Naive thymus-derived CD8-positive, alpha-beta T cell (primary cell): ENCODE measurements at regions not wholly inside any gene's neighbourhood (a gene's known extent, or its start where the extent isn't known, plus 50 kb on each side); places are given as distances from the start of the nearest gene placed in this dataset.
"Not testable (repeated sequence)": the region's sequence is repeated elsewhere in the genome, so short reads cannot be mapped to it uniquely, and the experiment has no call there.

ENCODE experiments used
- ATAC-seq, 2 donors: fragments of 150-1000 bp; cut with Tn5 transposase in 1 of 2; sonication (Bioruptor Pico), chemical (Tn5 transposase) in 1 of 2; 1 replicate in 1 of 2; 2 replicates in 1 of 2; pipeline ENCODE4 v1.10.0; 2021; ENCODE audit warnings: mild to moderate bottlenecking in 2 of 2, moderate library complexity in 2 of 2
- POLR2A ChIA-PET: fragments of 350-600 bp; sonication (Branson Sonifier 250); formaldehyde crosslinking; loops from one replicate; lab custom pipeline; 2021; ENCODE audit warnings: antibody characterized with exemption; lab: Charles Lee
- DNase-seq, 10 donors: peaks; one replicate each; pipeline versions ENCODE4 v3.0.0 to v3.0.0-alpha.2; 2020 to 2022
- H3K27ac Mint-ChIP-seq, 10 donors: one replicate each; pipeline ENCODE4 v1.8.0; 2020 to 2022; ENCODE audit warnings: mild to moderate bottlenecking in 10 of 10, mixed read lengths in 10 of 10, moderate library complexity in 4 of 10, inconsistent platforms in 1 of 10
- H3K27me3 Mint-ChIP-seq, 5 donors: one replicate each; pipeline ENCODE4 v1.8.0; 2021 to 2022; ENCODE audit warnings: mixed read lengths in 5 of 5
- H3K36me3 Mint-ChIP-seq, 3 donors: one replicate each; pipeline ENCODE4 v1.8.0; 2020 to 2022; ENCODE audit warnings: mixed read lengths in 3 of 3, mild to moderate bottlenecking in 2 of 3, inconsistent platforms in 1 of 3
- H3K4me1 Mint-ChIP-seq, 4 donors: one replicate each; pipeline ENCODE4 v1.8.0; 2021 to 2022; ENCODE audit warnings: mixed read lengths in 4 of 4
- H3K4me3 Mint-ChIP-seq, 10 donors: one replicate each; pipeline ENCODE4 v1.8.0; 2020 to 2022; ENCODE audit warnings: mild to moderate bottlenecking in 10 of 10, mixed read lengths in 10 of 10, moderate library complexity in 6 of 10, inconsistent platforms in 1 of 10
- H3K9me3 Mint-ChIP-seq, 9 donors: one replicate each; pipeline ENCODE4 v1.8.0; 2020 to 2022; ENCODE audit warnings: mixed read lengths in 9 of 9, mild to moderate bottlenecking in 3 of 9, inconsistent platforms in 1 of 9, moderate library complexity in 1 of 9

DNA sequence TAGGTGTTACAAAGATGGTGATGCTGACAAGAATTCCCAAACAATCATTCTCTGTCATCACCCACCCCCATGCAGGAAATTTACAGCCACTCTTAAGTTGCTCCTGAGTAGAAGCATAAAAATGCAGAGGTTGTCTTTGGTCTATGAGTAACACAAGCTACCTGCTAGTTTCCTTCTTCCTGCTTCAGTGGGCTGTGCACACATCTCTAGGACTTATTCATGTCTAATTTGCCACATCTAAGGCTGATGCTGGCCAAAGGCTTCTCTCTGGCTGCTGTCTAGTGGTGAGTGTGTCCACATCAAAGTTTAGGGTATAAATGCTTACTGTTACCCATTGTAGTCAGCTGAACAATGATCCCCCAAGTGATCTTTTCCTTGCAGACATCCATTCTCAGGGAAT lies 662.5 kb downstream of the TYW1 start:
- Mint-ChIP-seq H3K27me3 (peaks cover 0 to 10% (median 6%) of the 10 kb centered on the region in 5 donors), H3K4me3 (no peak overlapping the region), H3K4me1 (no peaks in the 10 kb centered on the region), H3K36me3 (no peaks in the 10 kb centered on the region), H3K27ac (no peak overlapping the region), H3K9me3 (peaks cover 0 to 17% (median 3%) of the 10 kb centered on the region in 9 donors)
- ATAC-seq (no peak), DNase-seq (no peak)
- POLR2A ChIA-PET, result no interaction called here

GRCh38 chr7:67662804-67663203 lies 666.2 kb downstream of the TYW1 start:
- ATAC-seq, result no peak
- POLR2A ChIA-PET, result no interaction called here
- Mint-ChIP-seq H3K9me3 (peaks cover 0 to 8% (median 0%) of the 10 kb centered on the region in 9 donors), H3K4me3 (no peak overlapping the region), H3K27me3 (no peaks in the 10 kb centered on the region), H3K4me1 (no peaks in the 10 kb centered on the region), H3K36me3 (no peaks in the 10 kb centered on the region), H3K27ac (no peak overlapping the region)
- DNase-seq, result no peak

DNA sequence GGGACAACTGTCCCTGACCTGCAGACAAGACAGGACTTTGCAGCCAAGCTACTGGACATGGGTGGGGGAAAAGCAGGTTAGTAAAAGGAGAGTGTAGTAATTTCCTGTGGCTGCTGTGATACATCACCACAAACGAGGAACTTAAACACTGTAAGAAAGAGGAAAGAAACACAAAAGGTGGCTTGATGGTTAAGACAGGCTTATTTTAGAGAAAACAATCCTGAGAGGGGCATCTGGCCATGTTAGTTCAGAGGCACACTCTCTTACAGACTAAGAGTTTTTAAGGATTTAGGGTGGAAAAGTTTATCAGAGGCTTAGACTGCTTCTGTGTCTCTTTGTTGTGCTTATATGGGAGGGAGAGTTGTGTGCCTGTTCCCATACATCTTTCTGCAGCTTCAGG lies 667.0 kb downstream of the TYW1 start:
- peaks cover 0 to 8% (median 1%) of the 10 kb centered on the region in 9 donors for H3K9me3 Mint-ChIP-seq
- ATAC-seq (no peak), DNase-seq (no peak)
- H3K27me3 Mint-ChIP-seq, result no peaks in the 10 kb centered on the region
- no peak overlapping the region for H3K27ac Mint-ChIP-seq
- H3K36me3 Mint-ChIP-seq, result no peaks in the 10 kb centered on the region
- no peak overlapping the region for H3K4me3 Mint-ChIP-seq
- POLR2A ChIA-PET, result no interaction called here
- H3K4me1 Mint-ChIP-seq, result no peaks in the 10 kb centered on the region

- H3K27ac Mint-ChIP-seq, H3K4me3 Mint-ChIP-seq, H3K27me3 Mint-ChIP-seq, DNase-seq, H3K36me3 Mint-ChIP-seq, ATAC-seq, POLR2A ChIA-PET, H3K4me1 Mint-ChIP-seq: not testable (repeated sequence)
- peaks cover 3 to 20% (median 12%) of the 10 kb centered on the region in 9 donors for H3K9me3 Mint-ChIP-seq
Measured at GRCh38 chr7:67666359-67666758, 669.7 kb downstream of the TYW1 start.

GRCh38 chr7:67671006-67671548 lies 674.4 kb downstream of the TYW1 start:
- H3K27me3 Mint-ChIP-seq, result peaks cover 0 to 3% (median 0%) of the 10 kb centered on the region in 5 donors
- ATAC-seq (no peak), DNase-seq (no peak)
- no peak overlapping the region for H3K4me3 Mint-ChIP-seq
- no peak overlapping the region for H3K27ac Mint-ChIP-seq
- no peaks in the 10 kb centered on the region for H3K36me3 Mint-ChIP-seq
- peaks cover 12 to 34% (median 23%) of the 10 kb centered on the region in 9 donors for H3K9me3 Mint-ChIP-seq
- POLR2A ChIA-PET, result no interaction called here
- no peaks in the 10 kb centered on the region for H3K4me1 Mint-ChIP-seq

DNA sequence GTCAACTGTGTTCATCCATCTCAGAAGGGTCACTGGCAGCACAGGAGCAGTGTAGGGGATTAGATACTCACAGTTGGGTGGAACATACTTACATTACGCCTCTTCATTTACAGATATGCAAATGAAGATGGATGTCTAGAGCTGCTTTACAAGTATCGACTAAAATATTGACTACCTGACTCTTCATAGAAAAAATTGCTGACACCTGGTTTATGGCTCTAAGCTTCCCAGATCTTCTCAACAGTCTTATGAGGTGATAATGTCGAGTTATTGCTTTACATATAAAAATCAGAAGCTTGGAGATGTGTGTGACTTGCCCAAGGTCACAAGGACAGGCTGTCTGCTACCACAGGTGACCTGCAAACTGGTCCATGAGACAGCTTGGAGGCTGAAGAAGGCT lies 677.2 kb downstream of the TYW1 start:
- peaks cover 13 to 49% (median 29%) of the 10 kb centered on the region in 9 donors for H3K9me3 Mint-ChIP-seq
- peaks cover 0 to 6% (median 0%) of the 10 kb centered on the region in 3 donors for H3K36me3 Mint-ChIP-seq
- no peak for DNase-seq
- peaks cover 0 to 3% (median 0%) of the 10 kb centered on the region in 5 donors for H3K27me3 Mint-ChIP-seq
- no peaks in the 10 kb centered on the region for H3K4me1 Mint-ChIP-seq
- no peak overlapping the region for H3K4me3 Mint-ChIP-seq
- POLR2A ChIA-PET, result no interaction called here
- no peak for ATAC-seq
- no peak overlapping the region for H3K27ac Mint-ChIP-seq

- DNase-seq, ATAC-seq, H3K4me3 Mint-ChIP-seq, H3K27me3 Mint-ChIP-seq, H3K36me3 Mint-ChIP-seq, H3K4me1 Mint-ChIP-seq, H3K27ac Mint-ChIP-seq, POLR2A ChIA-PET: not testable (repeated sequence)
- peaks cover 12 to 54% (median 24%) of the 10 kb centered on the region in 9 donors for H3K9me3 Mint-ChIP-seq
Measured at GRCh38 chr7:67674862-67675261, 678.2 kb downstream of the TYW1 start.

DNA sequence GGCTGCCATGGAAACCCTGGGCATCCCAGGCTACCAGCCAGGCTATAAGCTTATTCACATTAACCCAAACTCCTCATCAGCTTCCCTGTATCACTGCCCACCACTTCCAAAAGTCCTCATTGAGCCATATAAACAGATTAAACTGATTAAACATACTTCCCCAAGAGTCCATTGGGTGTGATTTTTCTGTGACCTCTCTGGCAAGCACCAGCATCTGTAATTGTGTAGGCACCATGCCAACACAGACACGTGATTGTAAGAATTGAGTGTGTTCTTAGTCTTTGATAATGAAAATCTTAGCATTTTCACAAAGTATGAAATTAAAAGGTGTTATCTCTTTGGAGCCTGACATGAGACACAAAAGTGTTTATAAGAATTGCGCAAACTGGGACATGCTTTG lies 679.3 kb downstream of the TYW1 start:
- Mint-ChIP-seq H3K4me1 (no peaks in the 10 kb centered on the region), H3K36me3 (peaks cover 0 to 6% (median 0%) of the 10 kb centered on the region in 3 donors), H3K27ac (no peak overlapping the region), H3K9me3 (peaks cover 9 to 45% (median 28%) of the 10 kb centered on the region in 9 donors), H3K27me3 (peaks cover 0 to 3% (median 0%) of the 10 kb centered on the region in 5 donors), H3K4me3 (no peak overlapping the region)
- no peak for DNase-seq
- POLR2A ChIA-PET, result no interaction called here
- no peak for ATAC-seq

DNA sequence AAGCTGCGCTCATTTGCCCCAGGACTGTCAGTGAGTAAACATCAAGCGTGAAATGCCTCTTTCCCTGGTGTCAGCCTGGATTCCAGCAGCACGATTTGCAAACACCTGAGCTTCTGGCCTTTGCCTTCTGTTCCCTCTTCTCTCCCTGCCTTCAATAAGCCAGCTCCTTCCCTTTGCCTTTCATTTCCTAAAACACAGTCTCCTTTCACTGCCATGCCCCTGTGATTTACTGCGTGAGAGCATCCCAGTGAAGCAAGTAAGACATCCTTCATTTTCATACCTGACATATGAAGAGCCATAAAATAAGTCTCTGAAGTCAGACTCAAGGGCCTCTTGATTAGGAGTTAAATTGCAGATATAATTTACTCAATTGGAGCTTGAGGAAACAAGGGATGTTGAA lies 681.8 kb downstream of the TYW1 start:
- H3K36me3 Mint-ChIP-seq, result peaks cover 0 to 6% (median 0%) of the 10 kb centered on the region in 3 donors
- DNase-seq (no peak), ATAC-seq (no peak)
- H3K27me3 Mint-ChIP-seq, result peaks cover 0 to 2% (median 0%) of the 10 kb centered on the region in 5 donors
- peaks cover 0 to 27% (median 22%) of the 10 kb centered on the region in 9 donors for H3K9me3 Mint-ChIP-seq
- H3K4me3 Mint-ChIP-seq, result no peak overlapping the region
- POLR2A ChIA-PET, result no interaction called here
- no peaks in the 10 kb centered on the region for H3K4me1 Mint-ChIP-seq
- H3K27ac Mint-ChIP-seq, result no peak overlapping the region

- Mint-ChIP-seq H3K4me1 (peaks cover 0 to 1% (median 0%) of the 10 kb centered on the region in 4 donors), H3K36me3 (peaks cover 0 to 5% (median 0%) of the 10 kb centered on the region in 3 donors), H3K27me3 (peaks cover 0 to 2% (median 0%) of the 10 kb centered on the region in 5 donors), H3K27ac (no peak overlapping the region), H3K9me3 (peaks cover 0 to 33% (median 12%) of the 10 kb centered on the region in 9 donors), H3K4me3 (no peak overlapping the region)
- no peak for ATAC-seq
- POLR2A ChIA-PET, result no interaction called here
- DNase-seq, result no peak
Measured at GRCh38 chr7:67683628-67684027, 687.0 kb downstream of the TYW1 start.

DNA sequence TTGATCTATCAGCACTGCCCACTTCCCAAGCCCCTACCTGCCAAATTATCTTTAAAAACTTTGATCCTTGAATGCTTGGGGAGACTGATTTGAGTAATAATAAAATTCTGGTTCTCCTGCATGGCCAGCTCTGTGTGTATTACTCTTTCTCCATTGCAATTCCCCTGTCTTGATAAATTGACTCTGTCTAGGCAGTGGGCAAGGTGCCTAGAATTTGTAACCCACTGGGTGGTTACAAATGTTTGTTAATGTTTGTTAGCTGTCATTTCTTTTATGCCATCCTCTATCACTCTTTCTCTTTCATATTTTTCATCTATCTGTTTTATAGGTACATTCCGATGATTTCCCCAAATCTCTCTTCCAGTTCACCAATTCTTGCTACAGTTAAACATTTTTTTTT lies 694.1 kb downstream of the TYW1 start:
- POLR2A ChIA-PET, result no interaction called here
- H3K4me1 Mint-ChIP-seq, result peaks cover 0 to 1% (median 0%) of the 10 kb centered on the region in 4 donors
- DNase-seq, result no peak
- peaks cover 0 to 29% (median 12%) of the 10 kb centered on the region in 9 donors for H3K9me3 Mint-ChIP-seq
- H3K27me3 Mint-ChIP-seq, result peaks cover 0 to 10% (median 0%) of the 10 kb centered on the region in 5 donors
- no peak for ATAC-seq
- no peak overlapping the region for H3K4me3 Mint-ChIP-seq
- peaks cover 0 to 16% (median 0%) of the 10 kb centered on the region in 3 donors for H3K36me3 Mint-ChIP-seq
- no peak overlapping the region for H3K27ac Mint-ChIP-seq

GRCh38 chr7:67692425-67692824 lies 695.8 kb downstream of the TYW1 start:
- no peak for DNase-seq
- no peak overlapping the region for H3K27ac Mint-ChIP-seq
- H3K9me3 Mint-ChIP-seq, result peaks cover 0 to 35% (median 11%) of the 10 kb centered on the region in 9 donors
- POLR2A ChIA-PET, result no interaction called here
- no peak for ATAC-seq
- H3K4me1 Mint-ChIP-seq, result no peaks in the 10 kb centered on the region
- H3K36me3 Mint-ChIP-seq, result peaks cover 0 to 15% (median 0%) of the 10 kb centered on the region in 3 donors
- H3K27me3 Mint-ChIP-seq, result peaks cover 0 to 21% (median 0%) of the 10 kb centered on the region in 5 donors
- no peak overlapping the region for H3K4me3 Mint-ChIP-seq

GRCh38 chr7:67696124-67696523 lies 699.5 kb downstream of the TYW1 start:
- POLR2A ChIA-PET, result no interaction called here
- Mint-ChIP-seq H3K27me3 (peaks cover 0 to 12% (median 0%) of the 10 kb centered on the region in 5 donors), H3K27ac (no peak overlapping the region), H3K4me1 (no peaks in the 10 kb centered on the region), H3K4me3 (no peak overlapping the region), H3K36me3 (peaks cover 0 to 11% (median 0%) of the 10 kb centered on the region in 3 donors), H3K9me3 (peaks cover 0 to 36% (median 13%) of the 10 kb centered on the region in 9 donors)
- no peak for DNase-seq
- ATAC-seq, result no peak

DNA sequence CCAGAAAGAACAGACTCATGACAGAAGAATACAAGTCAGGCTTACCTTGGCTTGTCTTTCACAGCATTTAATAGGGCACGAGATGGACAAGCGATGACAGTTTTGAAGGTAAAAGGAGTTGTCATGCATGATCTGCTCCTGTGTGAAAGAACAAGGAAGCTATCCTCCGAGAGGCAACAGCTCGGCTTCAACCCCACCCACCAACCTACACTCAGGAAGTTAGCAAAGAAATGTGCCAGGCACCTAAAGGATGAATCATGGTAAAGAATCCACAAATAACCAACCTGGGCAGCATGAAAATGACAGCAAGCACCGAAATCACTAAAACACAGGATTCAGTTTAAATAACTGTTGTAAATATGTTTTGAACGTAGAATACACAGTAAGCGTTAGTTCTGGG lies 700.2 kb downstream of the TYW1 start:
- Mint-ChIP-seq H3K4me1 (no peaks in the 10 kb centered on the region), H3K9me3 (peaks cover 0 to 32% (median 11%) of the 10 kb centered on the region in 9 donors), H3K27me3 (peaks cover 0 to 11% (median 0%) of the 10 kb centered on the region in 5 donors), H3K27ac (no peak overlapping the region), H3K4me3 (no peak overlapping the region), H3K36me3 (peaks cover 0 to 11% (median 0%) of the 10 kb centered on the region in 3 donors)
- no peak for DNase-seq
- POLR2A ChIA-PET, result no interaction called here
- no peak for ATAC-seq
